ENCODE measurements at regions not wholly inside any gene's neighbourhood (a gene's known extent, or its start where the extent isn't known, plus 50 kb on each side); places are given as distances from the start of the nearest gene placed in this dataset.

DNA sequence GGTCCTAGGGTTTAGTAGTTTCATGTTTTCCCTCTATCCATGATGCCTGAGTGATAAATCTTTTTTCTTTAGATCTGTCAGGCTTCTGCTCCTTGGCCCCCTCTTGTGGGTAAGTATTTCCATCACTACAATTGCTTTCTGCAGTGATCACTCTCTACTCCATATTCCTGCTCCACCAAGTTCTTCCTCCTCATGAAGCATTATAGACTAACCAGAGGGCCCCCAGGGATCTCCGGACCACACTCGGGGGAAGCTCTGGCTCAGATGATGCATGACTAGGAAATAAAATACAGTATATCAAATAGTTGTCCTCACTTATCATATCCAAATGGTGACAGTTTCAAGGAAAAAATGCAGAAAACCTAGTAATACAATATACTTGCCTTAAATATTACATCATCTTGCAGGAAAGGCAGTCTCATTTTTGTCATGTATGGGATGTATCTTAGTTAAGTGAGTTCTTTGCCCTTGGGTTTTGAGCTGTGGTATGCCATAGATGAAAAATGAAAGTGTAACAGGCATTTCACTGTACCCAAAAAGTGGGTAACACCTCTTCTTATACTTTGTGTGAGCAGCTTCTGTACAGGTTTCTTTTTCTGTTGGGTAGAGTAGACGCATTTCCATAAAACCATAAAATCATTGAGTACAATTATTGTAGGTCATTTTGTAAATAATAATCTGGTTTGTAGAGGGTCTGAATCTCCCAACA lies 200.9 kb upstream of the EYA4 start:
- TF ChIP-seq POLR2AphosphoS5 (IDR thresholded peaks at IDR 0.05), result no peak
- TF ChIP-seq, protein P1, sequence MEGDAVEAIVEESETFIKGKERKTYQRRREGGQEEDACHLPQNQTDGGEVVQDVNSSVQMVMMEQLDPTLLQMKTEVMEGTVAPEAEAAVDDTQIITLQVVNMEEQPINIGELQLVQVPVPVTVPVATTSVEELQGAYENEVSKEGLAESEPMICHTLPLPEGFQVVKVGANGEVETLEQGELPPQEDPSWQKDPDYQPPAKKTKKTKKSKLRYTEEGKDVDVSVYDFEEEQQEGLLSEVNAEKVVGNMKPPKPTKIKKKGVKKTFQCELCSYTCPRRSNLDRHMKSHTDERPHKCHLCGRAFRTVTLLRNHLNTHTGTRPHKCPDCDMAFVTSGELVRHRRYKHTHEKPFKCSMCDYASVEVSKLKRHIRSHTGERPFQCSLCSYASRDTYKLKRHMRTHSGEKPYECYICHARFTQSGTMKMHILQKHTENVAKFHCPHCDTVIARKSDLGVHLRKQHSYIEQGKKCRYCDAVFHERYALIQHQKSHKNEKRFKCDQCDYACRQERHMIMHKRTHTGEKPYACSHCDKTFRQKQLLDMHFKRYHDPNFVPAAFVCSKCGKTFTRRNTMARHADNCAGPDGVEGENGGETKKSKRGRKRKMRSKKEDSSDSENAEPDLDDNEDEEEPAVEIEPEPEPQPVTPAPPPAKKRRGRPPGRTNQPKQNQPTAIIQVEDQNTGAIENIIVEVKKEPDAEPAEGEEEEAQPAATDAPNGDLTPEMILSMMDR (IDR thresholded peaks at IDR 0.05), result no peak
- TF ChIP-seq POLR2A (IDR thresholded peaks at IDR 0.05), result no peak
